ENCODE measurements at regions not wholly inside any gene's neighbourhood (a gene's known extent, or its start where the extent isn't known, plus 50 kb on each side); places are given as distances from the start of the nearest gene placed in this dataset.

- Histone ChIP-seq H3K27me3 (ENCODE audit: low read depth) (no peaks in the 10 kb centered on the region), H3K36me3 (no peaks in the 10 kb centered on the region), H3K4me1 (no peaks in the 10 kb centered on the region), H3K9me3 (replicated peaks) (no peaks in the 10 kb centered on the region), H3K27ac (replicated peaks) (no peak overlapping the region), H3K4me3 (no peak overlapping the region)
- no peak for DNase-seq
- TF ChIP-seq CTCF (IDR thresholded peaks at IDR 0.05; ENCODE audit: borderline replicate concordance), result no peak
- intact Hi-C loops (cut with micrococcal nuclease), result no loop called here
Observed at GRCh38 chr18:67864677-67865340, 348.3 kb upstream of the DSEL start.

- no peaks in the 10 kb centered on the region for H3K36me3 ChIP-seq
Observed at GRCh38 chr18:67862069-67862468, 345.5 kb upstream of the DSEL start.

GRCh38 chr18:67854340-67854739, 337.8 kb upstream of the DSEL start:
- no peak overlapping the region for H3K4me3 ChIP-seq
- H3K27me3 ChIP-seq (ENCODE audit: low read depth), result no peaks in the 10 kb centered on the region
- TF ChIP-seq CTCF (IDR thresholded peaks at IDR 0.05; ENCODE audit: borderline replicate concordance), result no peak
- no peaks in the 10 kb centered on the region for H3K36me3 ChIP-seq
- H3K9me3 ChIP-seq (replicated peaks), result peaks cover 19% of the 10 kb centered on the region
- intact Hi-C loops (cut with micrococcal nuclease), result no loop called here
- no peak for DNase-seq
- H3K27ac ChIP-seq (replicated peaks), result no peak overlapping the region
- H3K4me1 ChIP-seq, result no peaks in the 10 kb centered on the region

More at GRCh38 chr18:67862069-67862468, 345.5 kb upstream of the DSEL start:
- no peaks in the 10 kb centered on the region for H3K27me3 ChIP-seq (ENCODE audit: low read depth)
- no peaks in the 10 kb centered on the region for H3K4me1 ChIP-seq
- no peak for DNase-seq
- TF ChIP-seq CTCF (IDR thresholded peaks at IDR 0.05; ENCODE audit: borderline replicate concordance), result no peak
- no peak overlapping the region for H3K4me3 ChIP-seq
- H3K9me3 ChIP-seq (replicated peaks), result peaks cover 19% of the 10 kb centered on the region
- intact Hi-C loops (cut with micrococcal nuclease), result no loop called here
- H3K27ac ChIP-seq (replicated peaks), result no peak overlapping the region

GRCh38 chr18:67846422-67847098, 330.0 kb upstream of the DSEL start:
- TF ChIP-seq CTCF (IDR thresholded peaks at IDR 0.05; ENCODE audit: borderline replicate concordance), result no peak
- intact Hi-C loops (cut with micrococcal nuclease), result no loop called here
- H3K4me1 ChIP-seq, result no peaks in the 10 kb centered on the region
- no peak for DNase-seq
- no peaks in the 10 kb centered on the region for H3K36me3 ChIP-seq
- H3K27me3 ChIP-seq (ENCODE audit: low read depth), result no peaks in the 10 kb centered on the region
- peaks cover 18% of the 10 kb centered on the region for H3K9me3 ChIP-seq (replicated peaks)
- no peak overlapping the region for H3K27ac ChIP-seq (replicated peaks)
- H3K4me3 ChIP-seq, result no peak overlapping the region

GRCh38 chr18:67845035-67845434, 328.5 kb upstream of the DSEL start:
- Histone ChIP-seq H3K27ac (replicated peaks) (no peak overlapping the region), H3K9me3 (replicated peaks) (peaks cover 18% of the 10 kb centered on the region), H3K4me3 (no peak overlapping the region), H3K36me3 (no peaks in the 10 kb centered on the region), H3K4me1 (no peaks in the 10 kb centered on the region), H3K27me3 (ENCODE audit: low read depth) (no peaks in the 10 kb centered on the region)
- no peak for TF ChIP-seq CTCF (IDR thresholded peaks at IDR 0.05; ENCODE audit: borderline replicate concordance)
- intact Hi-C loops (cut with micrococcal nuclease), result no loop called here
- DNase-seq, result no peak
